Spleen (tissue), 11 donors: ENCODE measurements at regions not wholly inside any gene's neighbourhood (a gene's known extent, or its start where the extent isn't known, plus 50 kb on each side); places are given as distances from the start of the nearest gene placed in this dataset.
A peak's percentile ranks its signal among the peaks of the same experiment; 100 is the strongest.

Source experiments
- DNase-seq: peaks from one replicate; pipeline ENCODE4 v3.0.0-alpha.2; 2020
- H3K27ac ChIP-seq, 8 donors: fragments of 200-600 bp; sonication (generic) in 7 of 8; 1 replicate in 4 of 8; 2 replicates in 4 of 8; pipeline versions ENCODE4 v1.5.0 to v1.8.0; 2016 to 2021; ENCODE audit warnings: inconsistent platforms in 4 of 8, mild to moderate bottlenecking in 4 of 8, moderate library complexity in 1 of 8
- H3K27me3 ChIP-seq, 7 donors: fragments of 200-600 bp; sonication (generic) in 6 of 7; replicated peaks in 1 of 7; 1 replicate in 4 of 7; 2 replicates in 3 of 7; pipeline versions ENCODE4 v1.5.0 to v1.8.0; 2016 to 2021; ENCODE audit warnings: inconsistent platforms in 3 of 7, mild to moderate bottlenecking in 1 of 7
- H3K36me3 ChIP-seq, 6 donors: fragments of 200-600 bp; sonication (generic) in 5 of 6; 1 replicate in 4 of 6; 2 replicates in 2 of 6; pipeline versions ENCODE4 v1.5.0 to v1.8.0; 2016 to 2021; ENCODE audit warnings: inconsistent platforms in 2 of 6
- H3K4me1 ChIP-seq, 6 donors: fragments of 200-600 bp; sonication (generic) in 5 of 6; 1 replicate in 3 of 6; 2 replicates in 3 of 6; pipeline versions ENCODE4 v1.5.0 to v1.8.0; 2016 to 2021; ENCODE audit warnings: inconsistent platforms in 3 of 6
- H3K4me3 ChIP-seq, 8 donors: fragments of 200-600 bp; sonication (generic) in 7 of 8; 1 replicate in 4 of 8; 2 replicates in 4 of 8; pipeline versions ENCODE4 v1.5.0 to v1.8.0; 2016 to 2021; ENCODE audit warnings: inconsistent platforms in 4 of 8, mild to moderate bottlenecking in 4 of 8, moderate library complexity in 2 of 8
- H3K9me3 ChIP-seq, 8 donors: fragments of 200-600 bp; sonication (generic) in 7 of 8; 1 replicate in 4 of 8; 2 replicates in 4 of 8; pipeline versions ENCODE4 v1.5.0 to v1.8.0; 2016 to 2021; ENCODE audit warnings: inconsistent platforms in 4 of 8
- CTCF ChIP-seq, 11 experiments: fragments of 200-600 bp in 7 of 11; fragments of 450-650 bp in 4 of 11; sonication (generic) in 4 of 11; IDR thresholded peaks in 8 of 11; conservative IDR thresholded peaks in 3 of 11; 1 replicate in 7 of 11; 2 replicates in 4 of 11; pipeline versions ENCODE4 v1.4.0 to v1.8.0; 2016 to 2021; ENCODE audit warnings: antibody characterized with exemption in 11 of 11, inconsistent platforms in 4 of 11, mild to moderate bottlenecking in 1 of 11
- POLR2A ChIP-seq, 3 donors: fragments of 450-650 bp; IDR thresholded peaks; one replicate each; pipeline ENCODE4 v1.5.1; 2017; ENCODE audit warnings: antibody characterized with exemption in 3 of 3, mild to moderate bottlenecking in 1 of 3
- POLR2AphosphoS5 ChIP-seq, 3 donors: sonication (generic); formaldehyde crosslinking; IDR thresholded peaks; one replicate each; pipeline ENCODE4 v1.5.1; 2017; ENCODE audit warnings: antibody characterized with exemption in 3 of 3
- WGBS, 5 donors: extraction: QIAGEN DNeasy Blood & Tissue Kit in 3 of 5; methylation state at CpG; one replicate each; pipeline versions ENCODE4 v1.1.5 to v1.1.7; 2013 to 2018; 5-methylcytosine and 5-hydroxymethylcytosine counted together
- intact Hi-C: fragments of 100-400 bp; cut with DNase I; formaldehyde crosslinking; loops from one replicate; pipeline ENCODE4 v1.15.0; 2023; ENCODE audit warnings: low total_unique reads
- small RNA-seq, 4 donors: library from RNA; depleted of rRNA; stranded (forward); fragments of <200 nt; gene quantifications; one replicate each; pipeline ENCODE3, GENCODE V24; 2016
- donor health status: healthy with polysubstance abuse.
- donor health status: DM: no; HTN: no; CAD: no; lungs with moderate emphysema.
- donor health status: DM: no; HTN: no; CAD: no.
- donor health status: Bipolar disorder and iron deficiency.
- donor health status: healthy.
- donor health status: DM: no; HTN: no; CAD: no.
- donor health status: DM: yes; HTN: yes; CAD: no.

DNA sequence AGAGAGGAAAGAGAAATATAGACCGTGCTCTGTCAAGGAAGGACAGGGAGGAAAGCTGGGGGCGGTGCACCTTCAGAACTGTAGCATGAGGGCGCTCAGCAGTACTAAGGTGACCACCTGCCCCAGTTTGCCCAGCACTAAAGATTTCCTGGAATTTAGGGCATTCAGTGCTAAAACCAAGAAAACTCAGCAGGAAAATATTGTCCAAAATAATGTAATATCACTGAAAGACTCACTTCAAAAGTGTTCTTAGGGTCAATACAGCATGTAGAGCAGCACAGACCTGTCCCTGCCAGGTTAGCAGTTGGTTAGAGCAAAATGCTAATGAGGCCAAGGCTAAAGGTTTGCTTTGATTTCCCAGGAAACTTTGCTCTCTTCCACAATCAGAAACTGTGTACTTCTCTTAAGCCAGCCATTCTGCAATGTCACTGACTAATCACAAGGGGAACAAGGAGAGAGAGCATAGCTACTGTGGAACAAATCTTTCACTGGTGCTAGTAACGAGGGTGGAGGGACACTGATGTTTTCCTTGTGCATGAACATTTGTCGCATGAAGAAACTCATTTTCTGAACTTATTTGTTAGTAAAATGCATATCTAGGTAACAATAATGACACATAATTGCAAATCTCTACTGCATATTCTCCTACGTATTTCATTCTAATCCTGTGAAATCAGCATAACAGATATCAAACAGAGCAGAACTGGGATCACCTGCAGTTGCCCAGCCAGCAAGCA, 53.0 kb upstream of the GRAMD2B start:
- Histone ChIP-seq H3K4me1 (peaks cover 0 to 4% (median 0%) of the 10 kb centered on the region in 6 donors), H3K4me3 (no peak overlapping the region), H3K36me3 (no peaks in the 10 kb centered on the region), H3K9me3 (no peaks in the 10 kb centered on the region), H3K27me3 (no peaks in the 10 kb centered on the region), H3K27ac (no peak overlapping the region)
- no peak for DNase-seq
- WGBS, 5 donors: 75 to 88% (median 85%) methylated on average over 6 of the region's 6 CpGs
- intact Hi-C loops: no loop called here
- TF ChIP-seq POLR2AphosphoS5 (IDR thresholded peaks at IDR 0.05) (no peak), POLR2A (IDR thresholded peaks at IDR 0.05) (no peak), CTCF (IDR thresholded peaks at IDR 0.05 in 8 of 11, conservative IDR thresholded peaks at IDR 0.05 in 3 of 11) (no peak)

- 90 to 94% (median 91%) methylated on average over 12 of the region's 12 CpGs for WGBS, 5 donors
- no peak for TF ChIP-seq POLR2AphosphoS5 (IDR thresholded peaks at IDR 0.05)
- no peak for TF ChIP-seq CTCF (IDR thresholded peaks at IDR 0.05 in 8 of 11, conservative IDR thresholded peaks at IDR 0.05 in 3 of 11)
- TF ChIP-seq POLR2A (IDR thresholded peaks at IDR 0.05): no peak
- intact Hi-C loops: no loop called here
- H3K4me1 ChIP-seq: peaks cover 0 to 4% (median 0%) of the 10 kb centered on the region in 6 donors
- no peaks in the 10 kb centered on the region for H3K27me3 ChIP-seq
- no peak overlapping the region for H3K4me3 ChIP-seq
- H3K27ac ChIP-seq: no peak overlapping the region
- no peaks in the 10 kb centered on the region for H3K9me3 ChIP-seq
- no peak for DNase-seq
- no peaks in the 10 kb centered on the region for H3K36me3 ChIP-seq
These were observed 52.2 kb upstream of the GRAMD2B start for GRCh38 chr5:126370796-126371718.

- 36 to 56% (median 42%) methylated on average over 3 of the region's 3 CpGs for WGBS, 5 donors
- Histone ChIP-seq H3K4me1 (peaks cover 0 to 4% (median 0%) of the 10 kb centered on the region in 6 donors), H3K27me3 (no peaks in the 10 kb centered on the region), H3K9me3 (no peaks in the 10 kb centered on the region), H3K36me3 (no peaks in the 10 kb centered on the region), H3K4me3 (no peak overlapping the region), H3K27ac (peak overlapping the region in 2 of 8 donors; percentile 16 to 17)
- TF ChIP-seq CTCF (IDR thresholded peaks at IDR 0.05 in 8 of 11, conservative IDR thresholded peaks at IDR 0.05 in 3 of 11): no peak
- TF ChIP-seq POLR2A (IDR thresholded peaks at IDR 0.05): no peak
- no peak for TF ChIP-seq POLR2AphosphoS5 (IDR thresholded peaks at IDR 0.05)
- intact Hi-C loops: no loop called here
- DNase-seq: no peak
These were observed 49.7 kb upstream of the GRAMD2B start for GRCh38 chr5:126373375-126374108.

Small RNA genes in the stretch of these regions (small RNA-seq; reads per million reads assigned to genes)
- gene HMGB1P22 (0 reads per million in 4 donors), gene RN7SKP117 (0 reads per million in 4 donors)
